ENCODE measurements at regions not wholly inside any gene's neighbourhood (a gene's known extent, or its start where the extent isn't known, plus 50 kb on each side); places are given as distances from the start of the nearest gene placed in this dataset.
A peak's percentile ranks its signal among the peaks of the same experiment; 100 is the strongest.
"Not testable (repeated sequence)": the region's sequence is repeated elsewhere in the genome, so short reads cannot be mapped to it uniquely, and the experiment has no call there.

- DNase-seq: no peak
Observed at GRCh38 chr9:135366104-135366503, 113.5 kb upstream of the PPP1R26 start.

GRCh38 chr9:135369412-135369990, 110.1 kb upstream of the PPP1R26 start:
- no peak for DNase-seq

- DNase-seq: no peak
Observed at GRCh38 chr9:135370411-135371375, 108.9 kb upstream of the PPP1R26 start.

- no peak for DNase-seq
Observed at GRCh38 chr9:135371535-135371934, 108.0 kb upstream of the PPP1R26 start.

GRCh38 chr9:135372036-135372435, 107.5 kb upstream of the PPP1R26 start:
- DNase-seq: no peak

- no peak for DNase-seq
Observed at GRCh38 chr9:135372501-135373008, 107.0 kb upstream of the PPP1R26 start.

GRCh38 chr9:135373151-135373685, 106.4 kb upstream of the PPP1R26 start:
- no peak for DNase-seq

- DNase-seq: no peak
Observed at GRCh38 chr9:135373820-135374219, 105.8 kb upstream of the PPP1R26 start.

- no peak for DNase-seq
Observed at GRCh38 chr9:135374591-135374990, 105.0 kb upstream of the PPP1R26 start.

GRCh38 chr9:135375001-135375400, 104.6 kb upstream of the PPP1R26 start:
- DNase-seq: no peak

GRCh38 chr9:135376511-135377265, 102.9 kb upstream of the PPP1R26 start:
- DNase-seq: no peak

- no peak for DNase-seq
Observed at GRCh38 chr9:135377431-135377830, 102.2 kb upstream of the PPP1R26 start.

- no peak for DNase-seq
Observed at GRCh38 chr9:135378751-135379150, 100.8 kb upstream of the PPP1R26 start.

GRCh38 chr9:135379540-135380267, 99.9 kb upstream of the PPP1R26 start:
- DNase-seq: no peak

GRCh38 chr9:135380311-135380960, 99.1 kb upstream of the PPP1R26 start:
- no peak for DNase-seq

- no peak for DNase-seq
Observed at GRCh38 chr9:135381762-135382310, 97.7 kb upstream of the PPP1R26 start.

GRCh38 chr9:135384226-135384625, 95.4 kb upstream of the PPP1R26 start:
- no peak for DNase-seq

GRCh38 chr9:135384815-135385405, 94.7 kb upstream of the PPP1R26 start:
- DNase-seq: not testable (repeated sequence)

- peak; percentile 80 for DNase-seq
Observed at GRCh38 chr9:135385793-135386192, 93.8 kb upstream of the PPP1R26 start.

GRCh38 chr9:135387976-135388375, 91.6 kb upstream of the PPP1R26 start:
- no peak for DNase-seq

- DNase-seq: no peak
Observed at GRCh38 chr9:135388530-135388929, 91.1 kb upstream of the PPP1R26 start.

Data from retina (tissue), 1 donor.